Muscle layer of duodenum (tissue), 2 donors: ENCODE measurements at regions not wholly inside any gene's neighbourhood (a gene's known extent, or its start where the extent isn't known, plus 50 kb on each side); places are given as distances from the start of the nearest gene placed in this dataset.

Experiments
- H3K27ac ChIP-seq: one replicate; pipeline ENCODE4 v1.7.0; 2013; ENCODE audit warnings: mild to moderate bottlenecking, low read length
- H3K27me3 ChIP-seq: one replicate; pipeline ENCODE4 v1.7.0; 2013; ENCODE audit warnings: low read depth, mild to moderate bottlenecking, control low read depth, low read length
- H3K36me3 ChIP-seq, 2 donors: one replicate each; pipeline ENCODE4 v1.7.0; 2013; ENCODE audit warnings: low read length in 2 of 2, control low read depth in 1 of 2, mild to moderate bottlenecking in 1 of 2; ENCODE audit not compliant: insufficient read depth in 2 of 2, control insufficient read depth in 1 of 2
- H3K4me1 ChIP-seq, 2 donors: one replicate each; pipeline ENCODE4 v1.7.0; 2013; ENCODE audit warnings: low read length in 2 of 2, mild to moderate bottlenecking in 2 of 2, control low read depth in 1 of 2, moderate library complexity in 1 of 2; ENCODE audit not compliant: insufficient read depth in 2 of 2, control insufficient read depth in 1 of 2
- H3K4me3 ChIP-seq, 2 donors: one replicate each; pipeline ENCODE4 v1.7.0; 2013; ENCODE audit warnings: low read length in 2 of 2, low read depth in 1 of 2, mild to moderate bottlenecking in 1 of 2
- H3K9me3 ChIP-seq, 2 donors: one replicate each; pipeline ENCODE4 v1.7.0; 2013; ENCODE audit warnings: low read length in 2 of 2, control low read depth in 1 of 2, mild to moderate bottlenecking in 1 of 2; ENCODE audit not compliant: control insufficient read depth in 1 of 2
- donor health status: healthy.

DNA sequence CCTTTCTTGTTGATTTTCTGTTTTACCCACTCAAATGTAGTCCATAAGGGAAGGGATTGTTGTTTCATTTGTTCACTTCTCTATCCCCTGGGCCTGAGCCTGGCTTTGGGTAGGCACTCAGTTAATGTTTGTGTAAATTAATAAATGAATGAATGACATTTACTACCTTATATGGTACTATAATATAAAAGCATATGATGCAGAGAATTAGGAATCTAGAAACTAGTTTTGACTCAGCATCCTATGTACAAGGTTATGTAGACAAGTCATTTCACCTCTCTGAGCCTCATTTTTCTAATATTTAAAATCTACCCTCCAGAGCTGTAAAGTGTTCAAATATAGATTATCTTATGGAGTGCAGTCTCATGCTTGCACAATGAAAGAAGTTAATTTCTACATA, 68.9 kb upstream of the S1PR1 start:
- Histone ChIP-seq H3K9me3 (no peaks in the 10 kb centered on the region), H3K36me3 (no peaks in the 10 kb centered on the region), H3K4me3 (no peak overlapping the region), H3K4me1 (no peaks in the 10 kb centered on the region), H3K27me3 (no peaks in the 10 kb centered on the region), H3K27ac (no peak overlapping the region)

DNA sequence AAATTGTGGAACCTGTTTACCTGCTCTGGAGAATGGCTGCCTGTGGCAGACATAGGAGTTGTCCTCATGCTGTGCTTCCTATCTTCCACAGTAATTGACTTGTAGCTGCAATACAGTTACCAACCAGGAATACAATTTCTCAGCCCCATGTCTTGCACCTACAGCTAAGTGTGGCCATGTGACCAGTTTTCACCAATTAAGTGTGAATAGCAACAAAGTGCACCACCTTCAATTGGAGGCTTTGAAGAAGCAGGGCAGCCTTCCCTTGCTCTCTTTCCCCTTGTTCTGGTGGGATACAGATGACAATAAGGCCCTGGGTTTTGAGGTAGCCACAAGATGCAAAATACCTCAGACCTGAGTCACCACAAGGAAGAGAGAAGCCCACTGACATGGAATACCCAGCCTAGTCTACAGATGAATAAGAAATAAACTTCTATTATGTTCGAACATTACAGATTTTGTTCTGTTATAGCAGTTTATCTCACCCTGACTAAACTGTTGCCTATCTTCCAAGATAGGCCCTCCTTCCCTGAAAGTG, 70.2 kb upstream of the S1PR1 start:
- H3K27me3 ChIP-seq = no peaks in the 10 kb centered on the region
- H3K27ac ChIP-seq = no peak overlapping the region
- no peaks in the 10 kb centered on the region for H3K9me3 ChIP-seq
- H3K36me3 ChIP-seq = no peaks in the 10 kb centered on the region
- no peaks in the 10 kb centered on the region for H3K4me1 ChIP-seq
- no peak overlapping the region for H3K4me3 ChIP-seq

DNA sequence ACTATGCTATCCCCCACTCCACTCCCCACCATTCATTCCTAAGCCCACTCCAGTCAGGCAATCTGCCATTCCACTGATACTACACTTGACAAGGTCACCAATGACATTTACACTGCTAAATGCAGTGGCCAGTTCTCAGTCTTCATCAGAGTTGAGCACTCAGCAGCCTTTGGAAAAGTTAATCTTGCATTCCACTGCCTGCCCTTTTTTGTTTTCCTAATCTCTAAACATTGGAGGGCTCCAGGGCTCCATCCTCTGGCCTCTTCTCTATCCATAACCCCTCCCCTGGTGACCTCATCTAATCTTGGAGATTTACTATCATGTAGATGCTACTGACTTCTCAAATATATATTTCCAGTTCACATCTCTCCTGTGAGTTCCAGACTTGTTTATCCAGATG, 70.9 kb upstream of the S1PR1 start:
- Histone ChIP-seq H3K27ac (no peak overlapping the region), H3K4me3 (no peak overlapping the region), H3K9me3 (no peaks in the 10 kb centered on the region), H3K36me3 (no peaks in the 10 kb centered on the region), H3K4me1 (no peaks in the 10 kb centered on the region), H3K27me3 (no peaks in the 10 kb centered on the region)

DNA sequence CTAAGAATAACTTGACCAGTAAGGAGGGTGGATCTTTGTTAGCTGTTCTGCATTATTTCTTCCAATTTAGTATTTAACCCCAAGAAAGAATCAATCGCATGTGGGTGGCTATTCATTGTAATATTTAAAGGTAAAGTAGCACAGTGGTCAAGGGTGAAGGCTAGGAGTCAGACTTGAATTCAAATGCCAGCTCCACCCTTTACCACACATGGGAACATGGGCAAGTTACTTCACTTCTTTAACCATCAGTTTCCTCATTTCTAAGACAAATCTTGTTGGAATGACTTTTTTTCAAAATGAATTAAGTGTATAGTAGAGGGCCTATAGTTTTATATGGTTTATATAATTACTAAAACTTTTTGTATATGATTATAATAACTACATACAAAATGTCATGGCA, 71.3 kb upstream of the S1PR1 start:
- H3K4me1 ChIP-seq = no peaks in the 10 kb centered on the region
- no peaks in the 10 kb centered on the region for H3K27me3 ChIP-seq
- H3K9me3 ChIP-seq = no peaks in the 10 kb centered on the region
- H3K27ac ChIP-seq = no peak overlapping the region
- no peak overlapping the region for H3K4me3 ChIP-seq
- H3K36me3 ChIP-seq = no peaks in the 10 kb centered on the region

DNA sequence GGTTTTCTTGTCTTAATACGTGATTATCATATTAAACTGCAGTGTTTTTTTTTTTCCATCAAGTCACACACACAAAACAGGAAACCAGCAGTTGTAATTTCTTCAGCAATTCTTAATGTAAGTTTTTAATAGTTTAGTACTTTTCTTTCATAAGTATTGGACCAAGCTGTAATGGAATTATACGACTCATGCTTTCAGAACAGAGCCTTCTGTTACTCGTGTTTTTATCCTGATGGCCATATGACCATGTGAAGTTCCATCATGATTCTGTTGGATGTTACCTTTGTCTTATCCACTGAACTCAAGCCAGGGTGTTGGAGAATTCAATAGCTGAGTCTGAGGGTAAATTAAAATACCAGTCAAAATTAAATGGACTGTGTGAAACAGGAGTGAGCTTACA, 72.0 kb upstream of the S1PR1 start:
- Histone ChIP-seq H3K27ac (no peak overlapping the region), H3K9me3 (no peaks in the 10 kb centered on the region), H3K4me1 (no peaks in the 10 kb centered on the region), H3K4me3 (no peak overlapping the region), H3K36me3 (no peaks in the 10 kb centered on the region), H3K27me3 (no peaks in the 10 kb centered on the region)

DNA sequence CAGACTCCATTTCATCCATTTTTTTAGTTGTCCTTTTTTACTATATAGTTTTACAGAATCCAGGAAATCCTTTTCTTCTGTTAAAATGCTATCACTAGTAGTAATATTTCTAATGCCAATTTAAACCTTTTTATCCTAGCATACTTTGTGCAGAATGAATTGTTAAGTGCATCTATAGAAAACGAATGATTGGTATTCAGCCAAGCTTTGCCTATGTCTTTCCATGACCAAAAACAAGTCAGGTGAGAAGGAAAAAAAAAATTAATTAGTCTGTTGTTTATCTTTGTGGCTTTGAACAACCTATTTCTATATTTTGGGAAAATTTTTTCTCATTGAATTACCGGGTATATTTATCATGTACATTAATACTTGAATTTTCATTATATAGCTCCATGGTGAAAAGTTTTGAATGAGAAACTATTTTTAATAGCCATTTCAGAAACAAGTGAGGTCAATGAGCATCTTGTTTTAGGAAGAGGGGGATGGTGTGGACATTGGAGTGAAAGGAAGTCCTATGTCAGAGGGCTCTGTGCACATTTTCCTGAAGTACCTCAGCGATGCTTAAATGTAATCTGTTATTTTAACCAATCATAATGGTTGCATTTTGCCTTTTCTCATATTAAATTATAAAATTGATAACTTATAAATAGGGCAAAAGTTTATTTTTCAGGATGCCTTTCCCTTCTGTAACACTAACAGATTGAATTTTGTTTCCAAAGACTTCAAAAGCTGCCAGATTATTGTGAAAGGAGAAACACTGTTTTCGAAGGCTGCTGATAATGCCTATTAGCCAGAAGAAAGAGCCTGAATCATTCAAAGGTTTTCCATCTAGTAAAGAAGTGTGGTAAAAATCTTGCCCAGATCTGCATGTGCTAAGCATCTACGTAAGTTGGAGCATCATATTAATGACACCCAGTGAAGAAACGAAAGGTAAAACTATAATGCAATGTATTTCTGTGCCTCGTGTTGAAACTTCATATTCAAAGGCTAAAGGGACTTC, 73.8 kb upstream of the S1PR1 start:
- Histone ChIP-seq H3K4me1 (no peaks in the 10 kb centered on the region), H3K36me3 (no peaks in the 10 kb centered on the region), H3K27me3 (no peaks in the 10 kb centered on the region), H3K9me3 (no peaks in the 10 kb centered on the region), H3K4me3 (no peak overlapping the region), H3K27ac (peak overlapping the region; percentile 36)

DNA sequence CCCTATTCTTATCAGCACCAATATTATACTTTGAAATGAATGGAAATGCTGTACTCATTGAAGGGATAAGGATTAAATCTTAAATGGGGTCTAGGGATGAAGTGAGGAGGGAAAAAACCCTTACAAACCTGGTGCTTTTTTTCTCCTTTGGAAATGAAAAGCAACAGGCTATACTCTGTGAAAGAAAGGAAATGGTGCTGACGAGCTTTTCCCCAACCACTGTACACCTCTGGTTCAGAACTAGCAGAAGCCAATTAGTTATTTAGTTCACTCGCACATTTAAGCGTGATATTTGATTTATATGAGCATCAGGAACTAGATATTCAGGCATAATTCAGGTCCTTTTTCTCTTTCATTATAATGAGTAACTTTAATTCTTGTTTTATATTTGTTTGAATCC, 74.5 kb upstream of the S1PR1 start:
- H3K27me3 ChIP-seq = no peaks in the 10 kb centered on the region
- no peaks in the 10 kb centered on the region for H3K4me1 ChIP-seq
- no peaks in the 10 kb centered on the region for H3K36me3 ChIP-seq
- no peak overlapping the region for H3K27ac ChIP-seq
- no peaks in the 10 kb centered on the region for H3K9me3 ChIP-seq
- no peak overlapping the region for H3K4me3 ChIP-seq

DNA sequence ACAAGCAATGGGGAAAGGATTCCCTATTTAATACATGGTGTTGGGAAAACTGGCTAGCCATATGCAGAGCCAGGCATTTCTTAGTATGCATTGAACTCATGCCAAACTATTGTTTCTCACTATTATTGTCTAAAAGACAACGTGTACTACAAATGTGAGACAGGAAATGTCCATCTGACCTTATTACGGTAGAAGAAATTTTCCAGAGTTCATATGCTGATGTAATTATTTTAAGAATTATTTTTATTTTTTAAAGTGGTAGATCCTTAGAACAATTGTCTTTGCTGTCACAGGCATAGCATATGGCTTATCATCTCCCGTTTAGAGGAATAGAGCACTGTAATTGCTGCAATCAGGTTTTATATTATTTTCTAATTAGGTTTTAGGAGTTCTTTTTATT, 75.2 kb upstream of the S1PR1 start:
- Histone ChIP-seq H3K4me3 (no peak overlapping the region), H3K27me3 (no peaks in the 10 kb centered on the region), H3K36me3 (no peaks in the 10 kb centered on the region), H3K9me3 (no peaks in the 10 kb centered on the region), H3K27ac (no peak overlapping the region), H3K4me1 (no peaks in the 10 kb centered on the region)

DNA sequence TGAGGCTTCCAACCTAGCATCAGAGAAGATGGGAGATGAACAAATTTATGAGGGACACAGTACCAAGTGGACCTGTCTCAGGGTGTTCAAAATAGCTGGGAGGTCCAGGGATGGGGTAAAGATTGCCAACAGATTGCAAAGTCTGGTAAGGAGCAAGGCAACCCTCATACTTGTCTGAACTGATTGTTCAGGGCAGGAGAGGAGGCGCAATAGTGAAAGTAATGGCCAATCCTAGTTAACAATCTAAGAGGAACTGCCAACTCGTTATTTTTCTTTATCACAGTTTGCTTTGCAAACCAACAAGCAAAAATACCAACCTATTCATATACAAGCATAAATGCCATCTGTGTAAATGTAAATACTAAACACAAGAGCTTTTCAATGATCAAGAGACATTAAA, 78.4 kb upstream of the S1PR1 start:
- no peak overlapping the region for H3K27ac ChIP-seq
- H3K36me3 ChIP-seq = no peaks in the 10 kb centered on the region
- no peaks in the 10 kb centered on the region for H3K9me3 ChIP-seq
- no peaks in the 10 kb centered on the region for H3K4me1 ChIP-seq
- H3K27me3 ChIP-seq = no peaks in the 10 kb centered on the region
- H3K4me3 ChIP-seq = no peak overlapping the region

DNA sequence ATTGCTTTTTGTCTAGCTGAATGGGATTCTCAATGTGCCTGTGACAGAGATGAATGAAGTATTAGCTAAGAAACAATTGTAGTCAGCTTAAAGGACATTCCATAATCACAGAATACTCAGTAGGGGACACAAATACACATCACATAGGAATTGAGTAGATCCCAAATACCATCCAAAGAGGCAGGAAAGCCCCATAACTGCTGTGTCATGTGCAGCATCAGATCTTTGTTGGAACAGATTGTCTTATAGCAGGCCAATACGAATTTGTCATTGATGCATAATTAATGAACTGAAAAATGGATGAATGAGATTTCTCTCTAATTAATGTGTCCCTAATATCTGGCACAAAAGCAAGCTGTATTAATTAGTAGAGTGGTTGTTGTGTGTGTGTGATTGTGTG, 82.3 kb upstream of the S1PR1 start:
- H3K4me3 ChIP-seq = no peak overlapping the region
- H3K27me3 ChIP-seq = no peaks in the 10 kb centered on the region
- no peaks in the 10 kb centered on the region for H3K9me3 ChIP-seq
- H3K27ac ChIP-seq = no peak overlapping the region
- H3K4me1 ChIP-seq = no peaks in the 10 kb centered on the region
- H3K36me3 ChIP-seq = no peaks in the 10 kb centered on the region

DNA sequence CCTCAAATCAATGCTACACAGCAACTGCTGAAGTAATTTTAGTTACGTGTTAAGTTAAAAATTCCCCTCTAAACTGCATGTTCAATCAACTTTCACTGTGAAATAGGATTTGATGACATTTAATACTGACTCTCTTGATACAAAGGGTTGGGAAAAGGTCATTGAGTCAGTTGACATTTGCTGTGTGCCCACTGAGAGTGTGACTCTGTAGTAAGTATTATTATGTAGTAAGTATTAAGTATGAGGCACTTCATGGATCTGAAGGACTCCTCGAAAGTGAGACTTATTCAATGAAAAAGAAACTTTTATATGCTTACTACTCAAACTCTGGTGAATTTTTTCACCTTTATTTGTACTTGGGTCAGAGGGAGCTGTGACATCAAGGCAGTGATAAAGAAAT, 83.1 kb upstream of the S1PR1 start:
- Histone ChIP-seq H3K36me3 (no peaks in the 10 kb centered on the region), H3K27me3 (no peaks in the 10 kb centered on the region), H3K27ac (no peak overlapping the region), H3K9me3 (no peaks in the 10 kb centered on the region), H3K4me1 (no peaks in the 10 kb centered on the region), H3K4me3 (no peak overlapping the region)

DNA sequence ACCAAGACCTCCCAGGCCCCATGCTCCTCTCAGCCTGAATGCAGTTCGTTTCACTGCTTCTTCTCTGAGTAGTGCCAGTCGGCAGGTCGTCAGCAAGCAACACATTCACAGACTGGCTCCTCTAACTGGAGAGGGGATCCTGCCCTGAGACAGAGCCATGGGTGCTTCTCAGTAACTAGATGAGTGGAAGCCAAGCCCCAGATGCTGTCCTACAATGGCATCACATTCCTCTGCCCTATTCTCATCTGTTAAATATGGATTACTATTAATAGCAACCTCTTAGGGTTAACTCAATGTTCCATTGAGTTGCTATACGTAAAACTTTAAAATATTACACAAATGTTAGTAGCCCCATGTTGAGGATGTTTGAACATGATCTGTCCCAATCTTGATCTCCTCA, 84.2 kb upstream of the S1PR1 start:
- no peak overlapping the region for H3K4me3 ChIP-seq
- H3K27me3 ChIP-seq = no peaks in the 10 kb centered on the region
- H3K4me1 ChIP-seq = no peaks in the 10 kb centered on the region
- H3K27ac ChIP-seq = no peak overlapping the region
- no peaks in the 10 kb centered on the region for H3K36me3 ChIP-seq
- no peaks in the 10 kb centered on the region for H3K9me3 ChIP-seq
